Stimulated activated naive B cell treated with anti-CD40 and anti-IgM and Interleukin-4, amounts not matched to agents 10 μg/mL and 1 μg/mL and 100 μg/mL, for 72 hours (primary cell): ENCODE measurements at regions not wholly inside any gene's neighbourhood (a gene's known extent, or its start where the extent isn't known, plus 50 kb on each side); places are given as distances from the start of the nearest gene placed in this dataset.

Source experiments
- ATAC-seq, 2 donors: fragments of 150-1000 bp; cut with Tn5 transposase; replicated peaks; 2 replicates each; pipeline ENCODE4 v1.10.0; 2021; ENCODE audit warnings: moderate library complexity in 1 of 2
- DNase-seq: peaks from one replicate; pipeline ENCODE4 v3.0.0; 2021
- H3K27ac Mint-ChIP-seq: one replicate; pipeline ENCODE4 v1.8.0; 2022; ENCODE audit warnings: mild to moderate bottlenecking, mixed read lengths
- H3K27me3 Mint-ChIP-seq, 2 donors: one replicate each; pipeline ENCODE4 v1.8.0; 2022; ENCODE audit warnings: mixed read lengths in 2 of 2
- H3K36me3 Mint-ChIP-seq, 2 donors: one replicate each; pipeline ENCODE4 v1.8.0; 2022; ENCODE audit warnings: mixed read lengths in 2 of 2, mild to moderate bottlenecking in 1 of 2
- H3K4me1 Mint-ChIP-seq, 2 donors: one replicate each; pipeline ENCODE4 v1.8.0; 2022; ENCODE audit warnings: mixed read lengths in 2 of 2, mild to moderate bottlenecking in 1 of 2
- H3K4me3 Mint-ChIP-seq, 2 donors: one replicate each; pipeline ENCODE4 v1.8.0; 2022; ENCODE audit warnings: mild to moderate bottlenecking in 2 of 2, mixed read lengths in 2 of 2, moderate library complexity in 1 of 2
- H3K9me3 Mint-ChIP-seq, 2 donors: one replicate each; pipeline ENCODE4 v1.8.0; 2022; ENCODE audit warnings: mixed read lengths in 2 of 2, mild to moderate bottlenecking in 1 of 2

- no peak overlapping the region for H3K4me3 Mint-ChIP-seq
- no peaks in the 10 kb centered on the region for H3K9me3 Mint-ChIP-seq
- ATAC-seq, result no peak
- H3K27me3 Mint-ChIP-seq, result no peaks in the 10 kb centered on the region
- H3K27ac Mint-ChIP-seq, result no peak overlapping the region
- no peaks in the 10 kb centered on the region for H3K36me3 Mint-ChIP-seq
- H3K4me1 Mint-ChIP-seq, result no peaks in the 10 kb centered on the region
- no peak for DNase-seq
These were observed 577.4 kb downstream of the TBC1D4 start for GRCh38 chr13:74904556-74904955.

DNA sequence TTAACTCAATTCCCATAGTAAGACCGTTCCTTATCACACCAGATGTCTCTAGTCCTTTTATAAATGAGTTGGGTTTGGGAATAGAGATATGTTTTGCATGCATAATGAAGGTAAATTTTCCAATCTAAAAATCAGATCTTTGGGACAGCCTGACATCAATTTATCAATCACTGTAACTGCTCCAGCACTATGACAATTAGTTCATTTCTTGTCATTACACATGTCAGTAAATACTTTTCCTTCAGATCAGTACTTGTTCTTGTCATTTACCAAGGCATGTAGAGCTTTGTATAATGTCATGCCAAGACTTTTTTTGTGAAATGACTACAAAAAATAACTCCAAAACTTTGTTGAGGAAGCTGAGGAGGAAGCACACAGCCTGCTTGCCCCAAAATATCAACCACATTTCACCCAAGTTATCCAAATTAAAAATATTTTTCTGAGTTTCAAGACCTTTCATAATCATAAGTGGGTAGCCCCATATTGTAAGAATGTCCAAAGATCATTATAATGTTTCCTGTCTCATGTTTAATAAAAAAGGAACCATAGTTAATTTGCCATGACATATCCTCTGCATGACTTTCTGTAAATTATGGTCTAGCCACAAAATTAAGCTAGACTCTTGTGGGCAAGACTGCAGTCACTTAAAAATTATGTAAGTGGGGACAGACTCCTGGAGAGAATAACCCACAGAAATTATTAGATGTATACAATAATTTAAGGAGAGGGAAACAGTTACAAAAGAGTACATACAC lies 586.8 kb downstream of the TBC1D4 start:
- ATAC-seq (no peak), DNase-seq (no peak)
- Mint-ChIP-seq H3K27me3 (no peaks in the 10 kb centered on the region), H3K9me3 (no peaks in the 10 kb centered on the region), H3K36me3 (no peaks in the 10 kb centered on the region), H3K4me3 (no peak overlapping the region), H3K27ac (no peak overlapping the region), H3K4me1 (no peaks in the 10 kb centered on the region)

DNA sequence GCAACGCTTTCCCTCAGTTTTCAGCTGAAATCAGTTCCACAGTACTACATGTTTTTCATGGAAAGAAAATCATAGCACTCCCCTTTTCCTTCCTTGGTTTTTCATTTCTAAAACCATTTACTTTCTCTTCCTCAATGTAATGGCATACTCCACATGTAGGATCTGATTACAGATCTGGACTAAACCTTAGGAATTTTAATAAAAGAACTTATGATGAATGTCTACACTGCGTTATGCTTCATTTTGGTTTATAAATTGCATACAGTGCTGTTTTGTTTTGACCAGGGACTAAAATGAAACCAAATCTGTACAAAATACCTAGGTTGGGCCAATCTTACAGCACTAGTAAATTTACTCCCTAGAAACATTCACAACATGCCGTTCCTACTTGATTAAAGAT lies 589.9 kb downstream of the TBC1D4 start:
- no peaks in the 10 kb centered on the region for H3K9me3 Mint-ChIP-seq
- no peak overlapping the region for H3K4me3 Mint-ChIP-seq
- no peaks in the 10 kb centered on the region for H3K4me1 Mint-ChIP-seq
- no peak overlapping the region for H3K27ac Mint-ChIP-seq
- DNase-seq (no peak), ATAC-seq (no peak)
- no peaks in the 10 kb centered on the region for H3K36me3 Mint-ChIP-seq
- H3K27me3 Mint-ChIP-seq, result no peaks in the 10 kb centered on the region

GRCh38 chr13:74891610-74892009 lies 590.4 kb downstream of the TBC1D4 start:
- no peaks in the 10 kb centered on the region for H3K27me3 Mint-ChIP-seq
- H3K4me1 Mint-ChIP-seq, result no peaks in the 10 kb centered on the region
- H3K27ac Mint-ChIP-seq, result no peak overlapping the region
- no peaks in the 10 kb centered on the region for H3K36me3 Mint-ChIP-seq
- DNase-seq, result no peak
- no peaks in the 10 kb centered on the region for H3K9me3 Mint-ChIP-seq
- no peak for ATAC-seq
- H3K4me3 Mint-ChIP-seq, result no peak overlapping the region

GRCh38 chr13:74889321-74889720 lies 592.6 kb downstream of the TBC1D4 start:
- ATAC-seq, result no peak
- Mint-ChIP-seq H3K9me3 (no peaks in the 10 kb centered on the region), H3K4me3 (no peak overlapping the region), H3K27ac (no peak overlapping the region), H3K4me1 (no peaks in the 10 kb centered on the region), H3K36me3 (no peaks in the 10 kb centered on the region), H3K27me3 (no peaks in the 10 kb centered on the region)
- no peak for DNase-seq

GRCh38 chr13:74886502-74886901 lies 595.5 kb downstream of the TBC1D4 start:
- no peaks in the 10 kb centered on the region for H3K9me3 Mint-ChIP-seq
- no peak overlapping the region for H3K4me3 Mint-ChIP-seq
- ATAC-seq (no peak), DNase-seq (no peak)
- H3K27me3 Mint-ChIP-seq, result no peaks in the 10 kb centered on the region
- H3K4me1 Mint-ChIP-seq, result no peaks in the 10 kb centered on the region
- no peaks in the 10 kb centered on the region for H3K36me3 Mint-ChIP-seq
- H3K27ac Mint-ChIP-seq, result no peak overlapping the region

- Mint-ChIP-seq H3K36me3 (no peaks in the 10 kb centered on the region), H3K27me3 (no peaks in the 10 kb centered on the region), H3K27ac (no peak overlapping the region), H3K4me1 (no peaks in the 10 kb centered on the region), H3K9me3 (peaks cover 6 to 8% of the 10 kb centered on the region in 2 donors), H3K4me3 (no peak overlapping the region)
- ATAC-seq (no peak), DNase-seq (no peak)
These were observed 598.1 kb downstream of the TBC1D4 start for GRCh38 chr13:74883834-74884233.

DNA sequence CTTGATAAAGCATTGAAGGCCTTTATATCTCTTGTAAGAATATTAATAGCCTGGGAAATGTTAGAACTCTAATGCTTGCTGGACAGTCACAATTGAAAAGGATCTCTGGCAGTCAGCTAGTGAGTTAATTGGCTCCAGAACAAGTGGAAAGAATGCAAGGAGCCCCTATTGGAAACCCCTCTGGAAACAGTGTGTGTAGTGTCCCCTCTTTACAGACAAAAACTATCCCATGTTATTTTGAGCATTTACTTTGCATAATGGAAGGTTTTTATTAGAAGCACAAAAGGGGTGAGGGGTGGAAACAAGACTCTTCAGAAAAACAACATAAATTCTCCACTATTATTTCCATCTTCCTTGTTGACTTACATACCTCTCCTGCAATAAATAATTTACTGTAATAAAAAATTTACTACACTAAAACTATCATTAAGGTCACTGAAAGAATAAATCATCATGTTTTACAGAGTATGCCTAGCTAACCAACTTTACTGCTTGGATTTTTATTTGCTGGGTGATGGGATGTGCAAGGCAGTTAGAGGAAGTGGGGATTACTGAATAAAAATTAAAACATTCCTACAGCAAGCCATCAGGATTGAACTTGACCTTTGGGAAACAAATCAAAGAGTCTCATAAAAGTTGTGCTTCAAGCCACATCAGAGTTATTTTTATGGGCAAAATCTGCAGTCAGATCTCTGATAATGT lies 610.4 kb downstream of the TBC1D4 start:
- H3K4me1 Mint-ChIP-seq, result no peaks in the 10 kb centered on the region
- no peaks in the 10 kb centered on the region for H3K27me3 Mint-ChIP-seq
- H3K9me3 Mint-ChIP-seq, result peaks cover 11% of the 10 kb centered on the region in 2 donors
- H3K27ac Mint-ChIP-seq, result no peak overlapping the region
- no peaks in the 10 kb centered on the region for H3K36me3 Mint-ChIP-seq
- H3K4me3 Mint-ChIP-seq, result no peak overlapping the region
- DNase-seq (no peak), ATAC-seq (no peak)

DNA sequence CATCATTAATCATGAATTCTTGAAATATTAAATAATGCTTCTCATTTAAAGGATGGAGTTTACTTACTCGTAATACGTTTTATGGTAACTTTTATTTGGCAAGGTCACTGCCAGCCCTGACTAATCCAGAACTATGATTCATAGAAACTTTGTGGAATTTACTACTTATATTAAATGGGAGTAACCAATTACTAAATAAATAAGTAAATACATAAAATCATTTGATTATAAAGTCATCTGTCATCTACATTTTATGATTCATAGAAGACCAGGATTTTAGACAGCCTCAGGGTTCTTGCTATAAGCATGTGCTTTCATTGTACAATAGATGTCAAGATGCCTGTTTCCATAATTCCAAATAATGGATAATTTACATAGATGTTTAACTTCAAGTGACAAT lies 611.1 kb downstream of the TBC1D4 start:
- Mint-ChIP-seq H3K36me3 (no peaks in the 10 kb centered on the region), H3K9me3 (peaks cover 11% of the 10 kb centered on the region in 2 donors), H3K27me3 (no peaks in the 10 kb centered on the region), H3K27ac (no peak overlapping the region), H3K4me3 (no peak overlapping the region), H3K4me1 (no peaks in the 10 kb centered on the region)
- no peak for ATAC-seq
- no peak for DNase-seq

- no peak for DNase-seq
- H3K27me3 Mint-ChIP-seq, result no peaks in the 10 kb centered on the region
- peaks cover 11 to 13% of the 10 kb centered on the region in 2 donors for H3K9me3 Mint-ChIP-seq
- no peak overlapping the region for H3K4me3 Mint-ChIP-seq
- H3K4me1 Mint-ChIP-seq, result no peaks in the 10 kb centered on the region
- no peaks in the 10 kb centered on the region for H3K36me3 Mint-ChIP-seq
- no peak for ATAC-seq
- no peak overlapping the region for H3K27ac Mint-ChIP-seq
These were observed 612.1 kb downstream of the TBC1D4 start for GRCh38 chr13:74869846-74870245.

- Mint-ChIP-seq H3K9me3 (peaks cover 7 to 9% of the 10 kb centered on the region in 2 donors), H3K36me3 (no peaks in the 10 kb centered on the region), H3K27ac (no peak overlapping the region), H3K4me1 (no peaks in the 10 kb centered on the region), H3K4me3 (no peak overlapping the region), H3K27me3 (no peaks in the 10 kb centered on the region)
- DNase-seq (no peak), ATAC-seq (no peak)
These were observed 613.9 kb downstream of the TBC1D4 start for GRCh38 chr13:74868049-74868448.

DNA sequence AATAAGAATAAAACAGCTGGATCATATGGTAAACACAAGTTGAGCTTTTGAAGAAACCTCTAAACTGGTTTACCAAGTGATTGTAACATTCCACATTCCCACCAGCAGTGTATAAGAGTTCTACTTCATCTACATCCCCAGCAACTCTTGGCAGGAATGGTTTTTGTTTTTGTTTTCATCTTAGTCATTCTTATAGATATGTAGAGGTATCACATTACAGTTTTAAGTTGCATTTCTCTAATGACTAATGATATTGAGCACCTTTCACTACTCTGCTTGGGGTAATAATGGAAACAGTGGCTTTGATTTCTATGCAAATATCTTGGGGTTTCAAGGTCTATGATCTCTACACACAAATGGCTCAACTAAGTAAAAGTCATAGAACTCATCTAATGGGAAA lies 614.5 kb downstream of the TBC1D4 start:
- no peak overlapping the region for H3K4me3 Mint-ChIP-seq
- peaks cover 5 to 9% of the 10 kb centered on the region in 2 donors for H3K9me3 Mint-ChIP-seq
- no peaks in the 10 kb centered on the region for H3K27me3 Mint-ChIP-seq
- H3K4me1 Mint-ChIP-seq, result no peaks in the 10 kb centered on the region
- ATAC-seq (no peak), DNase-seq (no peak)
- H3K36me3 Mint-ChIP-seq, result no peaks in the 10 kb centered on the region
- H3K27ac Mint-ChIP-seq, result no peak overlapping the region

DNA sequence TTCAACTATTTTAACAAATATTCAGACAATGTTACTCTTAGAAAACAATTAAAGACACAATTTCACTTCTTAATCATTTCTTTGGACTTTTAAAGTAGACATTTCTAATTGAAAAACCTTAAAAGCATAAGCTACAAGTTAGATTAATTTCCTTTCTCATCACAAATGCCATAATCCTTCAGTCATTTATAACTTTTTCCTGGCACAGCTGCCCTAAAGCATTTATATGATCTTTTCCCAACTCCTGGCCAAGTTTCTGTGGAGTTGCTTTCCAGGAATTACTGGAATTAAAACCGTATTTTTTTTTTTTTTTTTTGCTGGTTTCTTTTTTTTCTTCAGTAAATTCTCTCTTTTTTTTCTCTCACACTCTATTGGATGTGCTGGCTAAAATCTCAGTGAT lies 615.9 kb downstream of the TBC1D4 start:
- H3K4me3 Mint-ChIP-seq, result no peak overlapping the region
- H3K9me3 Mint-ChIP-seq, result peaks cover 5 to 9% of the 10 kb centered on the region in 2 donors
- ATAC-seq (no peak), DNase-seq (no peak)
- no peaks in the 10 kb centered on the region for H3K27me3 Mint-ChIP-seq
- H3K4me1 Mint-ChIP-seq, result no peaks in the 10 kb centered on the region
- no peak overlapping the region for H3K27ac Mint-ChIP-seq
- H3K36me3 Mint-ChIP-seq, result no peaks in the 10 kb centered on the region

GRCh38 chr13:74865656-74866055 lies 616.3 kb downstream of the TBC1D4 start:
- H3K36me3 Mint-ChIP-seq, result no peaks in the 10 kb centered on the region
- no peak overlapping the region for H3K4me3 Mint-ChIP-seq
- ATAC-seq, result no peak
- H3K9me3 Mint-ChIP-seq, result peaks cover 5 to 9% of the 10 kb centered on the region in 2 donors
- H3K27ac Mint-ChIP-seq, result no peak overlapping the region
- no peak for DNase-seq
- H3K27me3 Mint-ChIP-seq, result no peaks in the 10 kb centered on the region
- no peaks in the 10 kb centered on the region for H3K4me1 Mint-ChIP-seq

DNA sequence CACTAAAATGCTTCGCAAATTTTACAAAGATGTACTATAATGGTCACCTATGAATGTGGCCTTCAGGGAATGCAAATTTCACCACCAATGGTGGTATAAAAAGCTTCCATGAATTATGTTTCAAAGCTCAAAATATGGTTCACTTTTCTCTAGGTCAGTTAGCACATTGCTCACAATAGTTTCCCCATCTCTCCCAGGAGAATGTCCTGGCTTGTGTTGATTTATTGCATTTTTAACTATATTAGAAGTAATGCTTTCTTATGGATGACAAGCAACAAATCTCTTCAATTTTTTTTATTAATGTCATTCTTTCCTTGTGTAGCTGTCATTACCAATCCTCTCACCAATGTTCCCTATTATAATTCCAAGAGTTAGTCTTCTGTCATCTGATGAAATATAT lies 621.2 kb downstream of the TBC1D4 start:
- H3K4me1 Mint-ChIP-seq, result no peaks in the 10 kb centered on the region
- ATAC-seq (no peak), DNase-seq (no peak)
- H3K27me3 Mint-ChIP-seq, result no peaks in the 10 kb centered on the region
- peaks cover 8 to 10% of the 10 kb centered on the region in 2 donors for H3K9me3 Mint-ChIP-seq
- H3K4me3 Mint-ChIP-seq, result no peak overlapping the region
- no peaks in the 10 kb centered on the region for H3K36me3 Mint-ChIP-seq
- H3K27ac Mint-ChIP-seq, result no peak overlapping the region
